ENCODE measurements at regions not wholly inside any gene's neighbourhood (a gene's known extent, or its start where the extent isn't known, plus 50 kb on each side); places are given as distances from the start of the nearest gene placed in this dataset.
A peak's percentile ranks its signal among the peaks of the same experiment; 100 is the strongest.

- Mint-ChIP-seq H3K27me3 (ENCODE audit: unreplicated experiment) (no peaks in the 10 kb centered on the region), H3K36me3 (ENCODE audit: unreplicated experiment) (peaks cover 36% of the 10 kb centered on the region), H3K4me1 (ENCODE audit: unreplicated experiment) (no peaks in the 10 kb centered on the region), H3K27ac (ENCODE audit: unreplicated experiment) (no peak overlapping the region), H3K9me3 (ENCODE audit: unreplicated experiment) (peaks cover 9% of the 10 kb centered on the region), H3K4me3 (ENCODE audit: unreplicated experiment) (no peak overlapping the region)
- no peak for DNase-seq (ENCODE audit: extremely low spot score, unreplicated experiment)
- no peak for TF ChIP-seq CTCF (IDR thresholded peaks at IDR 0.05)
Observed at GRCh38 chr19:5254543-5254942, 86.1 kb downstream of the PTPRS start.

GRCh38 chr19:5253406-5254110, 87.1 kb downstream of the PTPRS start:
- H3K4me1 Mint-ChIP-seq (ENCODE audit: unreplicated experiment): no peaks in the 10 kb centered on the region
- DNase-seq (ENCODE audit: extremely low spot score, unreplicated experiment): no peak
- H3K27me3 Mint-ChIP-seq (ENCODE audit: unreplicated experiment): no peaks in the 10 kb centered on the region
- H3K27ac Mint-ChIP-seq (ENCODE audit: unreplicated experiment): peak overlapping the region; percentile 39
- no peak overlapping the region for H3K4me3 Mint-ChIP-seq (ENCODE audit: unreplicated experiment)
- peaks cover 9% of the 10 kb centered on the region for H3K9me3 Mint-ChIP-seq (ENCODE audit: unreplicated experiment)
- no peak for TF ChIP-seq CTCF (IDR thresholded peaks at IDR 0.05)
- peaks cover 36% of the 10 kb centered on the region for H3K36me3 Mint-ChIP-seq (ENCODE audit: unreplicated experiment)

GRCh38 chr19:5251096-5252065, 89.2 kb downstream of the PTPRS start:
- H3K27ac Mint-ChIP-seq (ENCODE audit: unreplicated experiment): no peak overlapping the region
- H3K36me3 Mint-ChIP-seq (ENCODE audit: unreplicated experiment): peaks cover 34% of the 10 kb centered on the region
- H3K4me3 Mint-ChIP-seq (ENCODE audit: unreplicated experiment): no peak overlapping the region
- no peak for DNase-seq (ENCODE audit: extremely low spot score, unreplicated experiment)
- no peaks in the 10 kb centered on the region for H3K27me3 Mint-ChIP-seq (ENCODE audit: unreplicated experiment)
- H3K9me3 Mint-ChIP-seq (ENCODE audit: unreplicated experiment): peaks cover 9% of the 10 kb centered on the region
- no peak for TF ChIP-seq CTCF (IDR thresholded peaks at IDR 0.05)
- no peaks in the 10 kb centered on the region for H3K4me1 Mint-ChIP-seq (ENCODE audit: unreplicated experiment)

GRCh38 chr19:5250127-5250659, 90.4 kb downstream of the PTPRS start:
- Mint-ChIP-seq H3K27me3 (ENCODE audit: unreplicated experiment) (no peaks in the 10 kb centered on the region), H3K4me3 (ENCODE audit: unreplicated experiment) (no peak overlapping the region), H3K36me3 (ENCODE audit: unreplicated experiment) (peaks cover 25% of the 10 kb centered on the region), H3K9me3 (ENCODE audit: unreplicated experiment) (peaks cover 4% of the 10 kb centered on the region), H3K4me1 (ENCODE audit: unreplicated experiment) (no peaks in the 10 kb centered on the region), H3K27ac (ENCODE audit: unreplicated experiment) (no peak overlapping the region)
- TF ChIP-seq CTCF (IDR thresholded peaks at IDR 0.05): no peak
- DNase-seq (ENCODE audit: extremely low spot score, unreplicated experiment): no peak

GRCh38 chr19:5249526-5249925, 91.1 kb downstream of the PTPRS start:
- DNase-seq (ENCODE audit: extremely low spot score, unreplicated experiment): no peak
- H3K27me3 Mint-ChIP-seq (ENCODE audit: unreplicated experiment): no peaks in the 10 kb centered on the region
- peaks cover 21% of the 10 kb centered on the region for H3K36me3 Mint-ChIP-seq (ENCODE audit: unreplicated experiment)
- H3K27ac Mint-ChIP-seq (ENCODE audit: unreplicated experiment): no peak overlapping the region
- H3K4me3 Mint-ChIP-seq (ENCODE audit: unreplicated experiment): no peak overlapping the region
- no peaks in the 10 kb centered on the region for H3K4me1 Mint-ChIP-seq (ENCODE audit: unreplicated experiment)
- no peak for TF ChIP-seq CTCF (IDR thresholded peaks at IDR 0.05)
- peaks cover 4% of the 10 kb centered on the region for H3K9me3 Mint-ChIP-seq (ENCODE audit: unreplicated experiment)
